ENCODE measurements at regions not wholly inside any gene's neighbourhood (a gene's known extent, or its start where the extent isn't known, plus 50 kb on each side); places are given as distances from the start of the nearest gene placed in this dataset.

- TF ChIP-seq POLR2AphosphoS5 (IDR thresholded peaks at IDR 0.05; ENCODE audit: borderline replicate concordance, low read depth, low read length) (no peak), EZH2 (IDR thresholded peaks at IDR 0.05) (no peak)
Observed at GRCh38 chr11:29628609-29629008, 388.2 kb downstream of the KCNA4 start.
